ENCODE measurements at regions not wholly inside any gene's neighbourhood (a gene's known extent, or its start where the extent isn't known, plus 50 kb on each side); places are given as distances from the start of the nearest gene placed in this dataset.

DNA sequence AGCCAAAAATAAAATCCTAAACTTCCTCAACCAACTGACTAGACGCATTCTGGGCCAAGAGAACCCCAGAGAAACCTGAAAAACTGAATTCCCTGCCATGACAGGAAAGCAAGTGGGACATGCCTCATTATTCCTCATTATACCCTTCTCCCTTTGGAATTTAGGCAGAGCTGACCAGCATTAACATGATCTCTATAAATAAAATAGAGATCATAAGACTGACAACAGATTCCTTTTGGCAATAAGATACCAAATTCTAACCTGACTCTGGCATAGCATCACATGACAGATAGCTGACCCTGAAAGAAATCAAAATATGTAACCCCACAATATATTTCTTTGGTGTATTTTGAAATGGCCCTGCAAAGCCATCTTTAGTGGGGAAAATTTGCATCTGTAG lies 277.8 kb upstream of the SLC14A2 start:
- intact Hi-C loops (cut with DNase I), result no loop called here
- TF ChIP-seq EP300 (IDR thresholded peaks at IDR 0.05) (no peak), POLR2AphosphoS5 (IDR thresholded peaks at IDR 0.05) (no peak), POLR2A (IDR thresholded peaks at IDR 0.05) (no peak)
- TF ChIP-seq, protein P1, sequence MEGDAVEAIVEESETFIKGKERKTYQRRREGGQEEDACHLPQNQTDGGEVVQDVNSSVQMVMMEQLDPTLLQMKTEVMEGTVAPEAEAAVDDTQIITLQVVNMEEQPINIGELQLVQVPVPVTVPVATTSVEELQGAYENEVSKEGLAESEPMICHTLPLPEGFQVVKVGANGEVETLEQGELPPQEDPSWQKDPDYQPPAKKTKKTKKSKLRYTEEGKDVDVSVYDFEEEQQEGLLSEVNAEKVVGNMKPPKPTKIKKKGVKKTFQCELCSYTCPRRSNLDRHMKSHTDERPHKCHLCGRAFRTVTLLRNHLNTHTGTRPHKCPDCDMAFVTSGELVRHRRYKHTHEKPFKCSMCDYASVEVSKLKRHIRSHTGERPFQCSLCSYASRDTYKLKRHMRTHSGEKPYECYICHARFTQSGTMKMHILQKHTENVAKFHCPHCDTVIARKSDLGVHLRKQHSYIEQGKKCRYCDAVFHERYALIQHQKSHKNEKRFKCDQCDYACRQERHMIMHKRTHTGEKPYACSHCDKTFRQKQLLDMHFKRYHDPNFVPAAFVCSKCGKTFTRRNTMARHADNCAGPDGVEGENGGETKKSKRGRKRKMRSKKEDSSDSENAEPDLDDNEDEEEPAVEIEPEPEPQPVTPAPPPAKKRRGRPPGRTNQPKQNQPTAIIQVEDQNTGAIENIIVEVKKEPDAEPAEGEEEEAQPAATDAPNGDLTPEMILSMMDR (IDR thresholded peaks at IDR 0.05), result no peak
- no peaks in the 10 kb centered on the region for H3K9me3 ChIP-seq
- H3K27me3 ChIP-seq, result no peaks in the 10 kb centered on the region
- no peak for DNase-seq
- H3K4me1 ChIP-seq, result no peaks in the 10 kb centered on the region
- WGBS, 2 donors, result 78 to 85% methylated on average over 1 of the region's 1 CpG
- no peaks in the 10 kb centered on the region for H3K36me3 ChIP-seq
- no peak overlapping the region for H3K27ac ChIP-seq
- H3K4me3 ChIP-seq, result no peak overlapping the region

DNA sequence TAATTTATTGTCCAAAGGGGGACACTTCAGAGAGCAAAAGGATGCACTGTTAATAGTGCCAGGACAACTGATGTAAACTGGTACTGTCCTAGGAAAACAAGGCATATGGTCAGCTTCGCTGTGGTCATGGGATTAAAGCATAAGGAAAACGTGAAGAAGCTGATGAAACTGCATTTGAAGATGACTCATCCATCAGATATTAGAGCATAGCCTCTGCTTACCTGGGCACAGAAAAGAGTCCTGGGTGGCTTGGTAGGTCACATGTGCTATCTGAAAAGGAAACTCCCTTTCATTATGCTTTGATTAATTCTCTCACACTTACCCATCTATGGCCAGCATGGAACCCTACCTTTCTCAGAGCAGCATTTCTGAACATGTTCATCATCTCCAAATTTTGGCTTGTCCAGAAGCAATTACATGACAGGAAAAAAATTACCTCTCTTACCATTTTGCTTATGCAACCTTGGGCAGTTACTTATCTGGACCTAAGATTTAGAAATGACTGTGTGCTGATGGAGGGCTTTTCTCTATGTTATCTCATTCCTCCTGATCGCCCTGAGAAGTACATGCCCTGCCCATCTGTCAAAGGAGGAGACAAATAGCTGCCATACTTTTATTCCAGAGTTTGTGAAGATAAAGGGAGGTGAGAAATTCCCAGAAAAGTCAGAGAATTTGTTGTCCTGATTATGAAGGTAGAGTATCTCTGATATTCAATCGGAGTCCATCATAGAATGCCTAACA lies 275.3 kb upstream of the SLC14A2 start:
- intact Hi-C loops (cut with DNase I), result no loop called here

DNA sequence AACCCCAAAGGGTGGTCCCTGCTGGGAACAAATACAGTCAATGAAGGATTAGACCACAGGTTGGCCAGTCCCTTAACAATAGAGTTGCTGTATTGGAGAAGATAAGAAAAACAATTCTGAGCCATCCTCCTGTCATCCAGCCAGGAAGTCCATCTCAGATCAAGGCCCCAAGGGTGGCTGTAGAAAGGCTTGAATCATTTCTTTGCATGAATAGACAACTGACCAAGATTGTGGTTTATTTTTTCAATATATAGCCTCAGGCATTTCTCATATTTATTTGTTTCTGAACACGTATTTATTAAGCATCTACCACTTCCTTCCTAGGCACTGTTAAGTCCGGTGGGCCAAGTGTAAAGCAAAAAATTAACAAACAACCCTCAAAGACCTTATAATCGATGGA lies 274.4 kb upstream of the SLC14A2 start:
- H3K4me3 ChIP-seq, result no peak overlapping the region
- no peaks in the 10 kb centered on the region for H3K4me1 ChIP-seq
- no peak overlapping the region for H3K27ac ChIP-seq
- H3K27me3 ChIP-seq, result no peaks in the 10 kb centered on the region
- no peak for TF ChIP-seq POLR2A (IDR thresholded peaks at IDR 0.05)
- TF ChIP-seq EP300 (IDR thresholded peaks at IDR 0.05), result no peak
- TF ChIP-seq, protein P1 (IDR thresholded peaks at IDR 0.05), result no peak
- no peak for TF ChIP-seq POLR2AphosphoS5 (IDR thresholded peaks at IDR 0.05)
- intact Hi-C loops (cut with DNase I), result no loop called here
- 79 to 90% methylated on average over 3 of the region's 3 CpGs for WGBS, 2 donors
- no peaks in the 10 kb centered on the region for H3K36me3 ChIP-seq
- no peaks in the 10 kb centered on the region for H3K9me3 ChIP-seq
- no peak for DNase-seq

More for the DNA sequence above, 275.3 kb upstream of the SLC14A2 start:
- 72 to 78% methylated on average over 4 of the region's 4 CpGs for WGBS, 2 donors
- TF ChIP-seq POLR2AphosphoS5 (IDR thresholded peaks at IDR 0.05), result no peak
- TF ChIP-seq, protein P1 (IDR thresholded peaks at IDR 0.05), result no peak
- TF ChIP-seq EP300 (IDR thresholded peaks at IDR 0.05), result no peak
- no peak for TF ChIP-seq POLR2A (IDR thresholded peaks at IDR 0.05)
- no peak for DNase-seq
- no peaks in the 10 kb centered on the region for H3K4me1 ChIP-seq
- H3K9me3 ChIP-seq, result no peaks in the 10 kb centered on the region
- H3K27ac ChIP-seq, result no peak overlapping the region
- no peaks in the 10 kb centered on the region for H3K27me3 ChIP-seq
- no peaks in the 10 kb centered on the region for H3K36me3 ChIP-seq
- H3K4me3 ChIP-seq, result no peak overlapping the region

- no peak for TF ChIP-seq POLR2AphosphoS5 (IDR thresholded peaks at IDR 0.05)
- no peak for TF ChIP-seq POLR2A (IDR thresholded peaks at IDR 0.05)
- TF ChIP-seq, protein P1 (IDR thresholded peaks at IDR 0.05), result no peak
- TF ChIP-seq EP300 (IDR thresholded peaks at IDR 0.05), result no peak
These were observed 273.8 kb upstream of the SLC14A2 start for GRCh38 chr18:45341454-45341853.

DNA sequence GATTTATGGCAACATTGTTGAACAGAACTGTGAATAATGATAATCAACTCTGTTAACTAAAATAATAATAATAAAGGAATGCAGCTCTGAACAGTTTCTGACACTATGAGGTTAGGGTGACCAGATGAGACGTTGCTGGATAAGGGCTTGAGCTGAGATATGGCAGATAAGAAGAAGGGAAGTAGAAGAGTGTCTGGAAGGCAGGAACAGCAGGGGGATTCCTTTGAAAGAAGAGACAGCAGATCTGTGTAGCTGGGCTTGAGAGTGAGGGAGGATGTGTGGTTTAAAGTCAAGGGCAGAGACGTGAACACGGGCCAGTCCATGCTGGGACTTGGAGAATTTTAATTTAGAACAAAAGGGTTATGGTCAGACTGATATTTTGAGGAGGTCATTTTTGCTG lies 273.1 kb upstream of the SLC14A2 start:
- Histone ChIP-seq H3K27me3 (no peaks in the 10 kb centered on the region), H3K27ac (no peak overlapping the region), H3K36me3 (no peaks in the 10 kb centered on the region), H3K4me3 (no peak overlapping the region), H3K4me1 (no peaks in the 10 kb centered on the region), H3K9me3 (no peaks in the 10 kb centered on the region)
- TF ChIP-seq, protein P1 (IDR thresholded peaks at IDR 0.05), result no peak
- no peak for TF ChIP-seq POLR2A (IDR thresholded peaks at IDR 0.05)
- no peak for TF ChIP-seq EP300 (IDR thresholded peaks at IDR 0.05)
- no peak for TF ChIP-seq POLR2AphosphoS5 (IDR thresholded peaks at IDR 0.05)
- DNase-seq, result no peak
- intact Hi-C loops (cut with DNase I), result no loop called here
- 60 to 85% methylated on average over 3 of the region's 3 CpGs for WGBS, 2 donors

More at GRCh38 chr18:45341454-45341853, 273.8 kb upstream of the SLC14A2 start:
- Histone ChIP-seq H3K4me1 (no peaks in the 10 kb centered on the region), H3K27ac (no peak overlapping the region), H3K27me3 (no peaks in the 10 kb centered on the region), H3K9me3 (no peaks in the 10 kb centered on the region), H3K36me3 (no peaks in the 10 kb centered on the region), H3K4me3 (no peak overlapping the region)
- intact Hi-C loops (cut with DNase I), result no loop called here
- DNase-seq, result no peak
- WGBS, 2 donors, result 72 to 75% methylated on average over 2 of the region's 2 CpGs
